H9 (cell line): ENCODE measurements at regions not wholly inside any gene's neighbourhood (a gene's known extent, or its start where the extent isn't known, plus 50 kb on each side); places are given as distances from the start of the nearest gene placed in this dataset.

Experiments used
- DNase-seq: peaks from one replicate; pipeline ENCODE4 v3.0.0-alpha.2; 2017
- H2AFZ ChIP-seq: one replicate; pipeline ENCODE4 v1.6.1; 2013; ENCODE audit warnings: mild to moderate bottlenecking, low read length, control low read depth, moderate library complexity
- H2AK5ac ChIP-seq: 2 replicates; pipeline ENCODE4 v1.6.1; 2013; ENCODE audit warnings: low read length, control low read depth, mixed read lengths; ENCODE audit not compliant: insufficient read length
- H2BK120ac ChIP-seq: one replicate; pipeline ENCODE4 v1.6.1; 2013; ENCODE audit warnings: low read depth, mild to moderate bottlenecking, low read length, control low read depth, inconsistent platforms; ENCODE audit not compliant: poor library complexity, severe bottlenecking
- H2BK12ac ChIP-seq: 2 replicates; pipeline ENCODE4 v1.6.1; 2013; ENCODE audit warnings: low read length, control low read depth, mixed read lengths, low read depth; ENCODE audit not compliant: insufficient read length
- H2BK15ac ChIP-seq: 2 replicates; pipeline ENCODE4 v1.6.1; 2013; ENCODE audit warnings: low read depth, low read length, control low read depth
- H2BK20ac ChIP-seq: one replicate; pipeline ENCODE4 v1.6.1; 2013; ENCODE audit warnings: low read depth, mild to moderate bottlenecking, low read length, control low read depth, inconsistent platforms; ENCODE audit not compliant: poor library complexity, severe bottlenecking
- H2BK5ac ChIP-seq: 2 replicates; pipeline ENCODE4 v1.6.1; 2013; ENCODE audit warnings: low read length, control low read depth, mixed read lengths; ENCODE audit not compliant: insufficient read length
- H3K14ac ChIP-seq: 2 replicates; pipeline ENCODE4 v1.6.1; 2013; ENCODE audit warnings: low read length, control low read depth; ENCODE audit not compliant: insufficient read depth
- H3K18ac ChIP-seq: 2 replicates; pipeline ENCODE4 v1.6.1; 2013; ENCODE audit warnings: low read depth, mild to moderate bottlenecking, mixed read lengths, low read length, control low read depth; ENCODE audit not compliant: insufficient read length
- H3K23ac ChIP-seq: 2 replicates; pipeline ENCODE4 v1.6.1; 2013; ENCODE audit warnings: low read length, control low read depth, mixed read lengths, low read depth; ENCODE audit not compliant: insufficient read length
- H3K23me2 ChIP-seq: 2 replicates; pipeline ENCODE4 v1.6.1; 2013; ENCODE audit warnings: low read depth, mild to moderate bottlenecking, mixed read lengths, low read length, control low read depth; ENCODE audit not compliant: insufficient read length, poor library complexity, severe bottlenecking
- H3K27ac ChIP-seq: 2 replicates; pipeline ENCODE4 v1.5.1; 2013; ENCODE audit warnings: low read length, control low read depth, mixed read lengths, low read depth; ENCODE audit not compliant: insufficient read length
- H3K27me3 ChIP-seq: 2 replicates; pipeline ENCODE4 v1.6.1; 2013; ENCODE audit warnings: low read length, control low read depth, inconsistent platforms; ENCODE audit not compliant: insufficient read depth
- H3K4ac ChIP-seq: 2 replicates; pipeline ENCODE4 v1.6.1; 2013; ENCODE audit warnings: low read depth, mild to moderate bottlenecking, control low read depth, inconsistent platforms, low read length, moderate library complexity
- H3K4me1 ChIP-seq: 2 replicates; pipeline ENCODE4 v1.6.1; 2013; ENCODE audit warnings: low read length, control low read depth, inconsistent platforms; ENCODE audit not compliant: insufficient read depth
- H3K4me2 ChIP-seq: 2 replicates; pipeline ENCODE4 v1.6.1; 2013; ENCODE audit warnings: low read length, control low read depth, mixed read lengths; ENCODE audit not compliant: insufficient read length, insufficient read depth
- H3K56ac ChIP-seq: 2 replicates; pipeline ENCODE4 v1.6.1; 2013; ENCODE audit warnings: low read depth, mild to moderate bottlenecking, mixed read lengths, low read length, control low read depth; ENCODE audit not compliant: insufficient read length
- H3K79me1 ChIP-seq: 2 replicates; pipeline ENCODE4 v1.6.1; 2013; ENCODE audit warnings: low read depth, mild to moderate bottlenecking, moderate library complexity, low read length, control low read depth, inconsistent platforms; ENCODE audit not compliant: insufficient read depth, poor library complexity, severe bottlenecking
- H3K79me2 ChIP-seq: 2 replicates; pipeline ENCODE4 v1.6.1; 2013; ENCODE audit warnings: low read length, control low read depth, inconsistent platforms; ENCODE audit not compliant: insufficient read depth
- H3K9ac ChIP-seq: 2 replicates; pipeline ENCODE4 v1.6.1; 2013; ENCODE audit warnings: low read length, control low read depth, mixed read lengths; ENCODE audit not compliant: insufficient read length; ENCODE audit errors: extremely low read depth
- H3K9me3 ChIP-seq: one replicate; pipeline ENCODE4 v1.6.1; 2013; ENCODE audit warnings: low read depth, low read length, inconsistent platforms; ENCODE audit not compliant: control insufficient read depth
- H3T11ph ChIP-seq: one replicate; pipeline ENCODE4 v1.6.1; 2013; ENCODE audit warnings: mild to moderate bottlenecking, low read length, control low read depth, inconsistent platforms
- H4K20me1 ChIP-seq: one replicate; pipeline ENCODE4 v1.6.1; 2013; ENCODE audit not compliant: control insufficient read depth, insufficient read length, insufficient read depth
- H4K5ac ChIP-seq: 2 replicates; pipeline ENCODE4 v1.6.1; 2013; ENCODE audit warnings: low read depth, mild to moderate bottlenecking, mixed read lengths, low read length, control low read depth; ENCODE audit not compliant: insufficient read length
- H4K8ac ChIP-seq: replicated peaks from 2 replicates; pipeline ENCODE4 v1.6.1; 2013; ENCODE audit warnings: low read length, control low read depth, mixed read lengths, low read depth; ENCODE audit not compliant: insufficient read length
- H4K91ac ChIP-seq: 2 replicates; pipeline ENCODE4 v1.6.1; 2013; ENCODE audit warnings: low read depth, mild to moderate bottlenecking, moderate library complexity, mixed read lengths, low read length, control low read depth; ENCODE audit not compliant: insufficient read length
- H3K27ac Mint-ChIP-seq, 3 experiments: 2 replicates in 2 of 3; 3 replicates in 1 of 3; pipeline ENCODE4 v1.8.0; 2020 to 2021; ENCODE audit warnings: mixed read lengths in 3 of 3, mild to moderate bottlenecking in 1 of 3, moderate library complexity in 1 of 3
- H3K27me3 Mint-ChIP-seq: 2 replicates; pipeline ENCODE4 v1.8.0; 2021; ENCODE audit warnings: low read depth, mild to moderate bottlenecking, moderate library complexity, mixed read lengths
- H3K36me3 Mint-ChIP-seq, 3 experiments: 2 replicates in 2 of 3; 3 replicates in 1 of 3; pipeline ENCODE4 v1.8.0; 2020 to 2021; ENCODE audit warnings: low read depth in 3 of 3, mixed read lengths in 3 of 3; ENCODE audit not compliant: insufficient read depth in 1 of 3
- H3K4me1 Mint-ChIP-seq, 2 experiments: 2 replicates each; pipeline ENCODE4 v1.8.0; 2020; ENCODE audit warnings: mixed read lengths in 2 of 2
- H3K4me3 Mint-ChIP-seq, 2 experiments: 2 replicates in 1 of 2; 3 replicates in 1 of 2; pipeline ENCODE4 v1.8.0; 2020 to 2021; ENCODE audit warnings: mild to moderate bottlenecking in 2 of 2, mixed read lengths in 2 of 2, moderate library complexity in 1 of 2
- H3K9me3 Mint-ChIP-seq, 2 experiments: 2 replicates in 1 of 2; 3 replicates in 1 of 2; pipeline ENCODE4 v1.8.0; 2020; ENCODE audit warnings: mild to moderate bottlenecking in 2 of 2, mixed read lengths in 2 of 2, moderate library complexity in 1 of 2
- CTCF ChIP-seq: fragments of 200-600 bp; sonication (generic); conservative IDR thresholded peaks from 3 replicates; pipeline ENCODE4 v1.8.0; 2021; ENCODE audit warnings: antibody characterized with exemption, mild to moderate bottlenecking
- WGBS: extraction: QIAGEN DNeasy Blood & Tissue Kit; methylation state at CpG from one replicate; pipeline ENCODE4 v1.1.7; 2013; ENCODE audit warnings: missing lambda C conversion rate, low lambda C conversion rate, mixed read lengths; ENCODE audit not compliant: insufficient read length; ENCODE audit errors: extremely low coverage; 5-methylcytosine and 5-hydroxymethylcytosine counted together

- no peaks in the 10 kb centered on the region for H3K79me1 ChIP-seq
- TF ChIP-seq CTCF = no peak
- no peaks in the 10 kb centered on the region for H4K20me1 ChIP-seq
- no peak overlapping the region for H3K4ac ChIP-seq
- H2AK5ac ChIP-seq = no peak overlapping the region
- H3K4me1 ChIP-seq = no peaks in the 10 kb centered on the region
- H2BK12ac ChIP-seq = no peak overlapping the region
- H3K23me2 ChIP-seq = no peaks in the 10 kb centered on the region
- no peaks in the 10 kb centered on the region for H3K79me2 ChIP-seq
- no peaks in the 10 kb centered on the region for H3K9me3 ChIP-seq
- no peak overlapping the region for H3K14ac ChIP-seq
- no peak overlapping the region for H2BK5ac ChIP-seq
- no peak overlapping the region for H3K27ac ChIP-seq
- no peak overlapping the region for H4K8ac ChIP-seq
- H3K18ac ChIP-seq = no peak overlapping the region
- no peak overlapping the region for H3K4me2 ChIP-seq
- Mint-ChIP-seq H3K27me3 (no peaks in the 10 kb centered on the region), H3K27ac (no peak overlapping the region), H3K36me3 (no peaks in the 10 kb centered on the region; a peak in 1 of 7 replicates), H3K4me3 (no peak overlapping the region), H3K4me1 (no peaks in the 10 kb centered on the region), H3K9me3 (no peaks in the 10 kb centered on the region)
- H3K27me3 ChIP-seq = no peaks in the 10 kb centered on the region
- no peak overlapping the region for H3K9ac ChIP-seq
- no peak overlapping the region for H3K56ac ChIP-seq
- no peak overlapping the region for H2AFZ ChIP-seq
- no peak overlapping the region for H2BK120ac ChIP-seq
- H3T11ph ChIP-seq = no peak overlapping the region
- no peak overlapping the region for H4K5ac ChIP-seq
- no CpG with 5 or more reads among the region's 2 CpGs for WGBS
- DNase-seq = no peak
- H2BK15ac ChIP-seq = no peak overlapping the region
- no peak overlapping the region for H2BK20ac ChIP-seq
- no peak overlapping the region for H4K91ac ChIP-seq
- H3K23ac ChIP-seq = no peak overlapping the region
These were observed 125.7 kb upstream of the DPP10 start for GRCh38 chr2:114316532-114317300.
